Motor neuron (in vitro differentiated cells): ENCODE measurements at regions not wholly inside any gene's neighbourhood (a gene's known extent, or its start where the extent isn't known, plus 50 kb on each side); places are given as distances from the start of the nearest gene placed in this dataset.
"Not testable (repeated sequence)": the region's sequence is repeated elsewhere in the genome, so short reads cannot be mapped to it uniquely, and the experiment has no call there.

Source experiments
- ATAC-seq, 8 experiments: fragments of 200-7000 bp; cut with Tn5 transposase; replicated peaks in 6 of 8; 2 replicates each; pipeline ENCODE4 v1.8.0; 2021; ENCODE audit warnings: mild to moderate bottlenecking in 8 of 8, moderate library complexity in 8 of 8
- H3K27ac ChIP-seq, 2 donors: fragments of 250-450 bp; sonication (Bioruptor Pico); 2 replicates each; pipeline ENCODE4 v1.9.0; 2021; ENCODE audit warnings: antibody characterized with exemption in 2 of 2, mild to moderate bottlenecking in 2 of 2, moderate library complexity in 1 of 2
- H3K4me1 ChIP-seq, 2 donors: fragments of 250-450 bp; sonication (Bioruptor Pico); replicated peaks in 1 of 2; 2 replicates each; pipeline ENCODE4 v1.6.1; 2021; ENCODE audit warnings: antibody characterized with exemption in 2 of 2, mild to moderate bottlenecking in 2 of 2, moderate library complexity in 1 of 2
- H3K4me3 ChIP-seq, 5 donors: fragments of 250-450 bp; sonication (Bioruptor Pico); 2 replicates each; pipeline ENCODE4 v1.9.0; 2021; ENCODE audit warnings: antibody characterized with exemption in 5 of 5, mild to moderate bottlenecking in 5 of 5, moderate library complexity in 4 of 5
- WGBS, 10 experiments: fragments of 450-650 bp; shearing (Covaris generic); methylation state at CpG; one replicate each; pipeline ENCODE4 v1.0.0; 2022; 5-methylcytosine and 5-hydroxymethylcytosine counted together
- in situ Hi-C, 9 experiments: fragments of 400-800 bp; cut with MboI; loops; one replicate each; pipeline ENCODE4 v1.15.0; 2021; ENCODE audit warnings: low sequenced_read_pairs in 9 of 9, low pct_unique_long_range_greater_than_20kb in 2 of 9; ENCODE audit not compliant: unreplicated experiment in 9 of 9

GRCh38 chr1:30084909-30085571 lies 638.3 kb downstream of the MATN1 start:
- WGBS, 10 experiments, result 10 to 95% (median 79%) methylated on average over 1 to 6 of the region's 12 CpGs; no CpG with 5 or more reads in 4 of the 10 experiments
- in situ Hi-C loops, result loop anchor here in 6 of 9 experiments (10.0 to 25.0 kb wide), 6 partner anchors 173 to 848 kb away; partner anchors contain the start of genes MECR (in 1 of the 6) and PTPRU (in 1 of the 6)
- no peak for ATAC-seq
- Histone ChIP-seq H3K4me1 (peaks cover 0 to 31% of the 10 kb centered on the region in 2 donors), H3K27ac (no peak overlapping the region), H3K4me3 (no peak overlapping the region)

- in situ Hi-C loops, result loop anchor here in 6 of 9 experiments (10.0 to 25.0 kb wide), 6 partner anchors 172 to 847 kb away; partner anchors contain the start of genes MECR (in 1 of the 6) and PTPRU (in 1 of the 6)
- H3K4me3 ChIP-seq, result no peak overlapping the region
- WGBS, 10 experiments, result 10 to 92% (median 79%) methylated on average over 2 to 11 of the region's 11 CpGs; no CpG with 5 or more reads in 5 of the 10 experiments
- H3K4me1 ChIP-seq, result peaks cover 0 to 27% of the 10 kb centered on the region in 2 donors
- no peak overlapping the region for H3K27ac ChIP-seq
- ATAC-seq, result peak in 2 of 8 experiments; percentile 69 to 77
Observed at GRCh38 chr1:30083800-30084464, 639.5 kb downstream of the MATN1 start.

- Histone ChIP-seq H3K4me3 (no peak overlapping the region), H3K27ac (no peak overlapping the region), H3K4me1 (peaks cover 0 to 20% of the 10 kb centered on the region in 2 donors)
- ATAC-seq, result no peak
- in situ Hi-C loops, result loop anchor here in 6 of 9 experiments (10.0 to 25.0 kb wide), 6 partner anchors 169 to 844 kb away; partner anchors contain the start of genes MECR (in 1 of the 6) and PTPRU (in 1 of the 6)
- WGBS, 10 experiments, result 39 to 92% (median 55%) methylated on average over 2 to 6 of the region's 6 CpGs; no CpG with 5 or more reads in 2 of the 10 experiments
Observed at GRCh38 chr1:30081379-30082102, 641.8 kb downstream of the MATN1 start.

- in situ Hi-C loops, result loop anchor here in 6 of 9 experiments (25.0 kb wide), 5 partner anchors 164 to 839 kb away; partner anchors contain the start of genes MECR (in 1 of the 6) and PTPRU (in 1 of the 6)
- ATAC-seq, H3K27ac ChIP-seq, H3K4me3 ChIP-seq, H3K4me1 ChIP-seq: not testable (repeated sequence)
Observed at GRCh38 chr1:30075916-30076315, 647.5 kb downstream of the MATN1 start.

- WGBS, 10 experiments, result 75 to 100% (median 87%) methylated on average over 1 to 9 of the region's 9 CpGs; no CpG with 5 or more reads in 2 of the 10 experiments
- Histone ChIP-seq H3K4me1 (peaks cover 0 to 5% of the 10 kb centered on the region in 2 donors), H3K4me3 (no peak overlapping the region), H3K27ac (no peak overlapping the region)
- in situ Hi-C loops, result no loop called here
- no peak for ATAC-seq
Observed at GRCh38 chr1:30068787-30069472, 654.5 kb downstream of the MATN1 start.

- Histone ChIP-seq H3K4me1 (peaks cover 2 to 30% of the 10 kb centered on the region in 2 donors), H3K27ac (no peak overlapping the region), H3K4me3 (no peak overlapping the region)
- WGBS, 10 experiments, result 7 to 100% (median 60%) methylated on average over 1 to 2 of the region's 2 CpGs; no CpG with 5 or more reads in 3 of the 10 experiments
- in situ Hi-C loops, result no loop called here
- no peak for ATAC-seq
Observed at GRCh38 chr1:30064547-30064946, 658.8 kb downstream of the MATN1 start.

- 20 to 87% (median 60%) methylated on average over 1 to 6 of the region's 7 CpGs; no CpG with 5 or more reads in 1 of the 10 experiments for WGBS, 10 experiments
- Histone ChIP-seq H3K4me3 (no peak overlapping the region), H3K27ac (no peak overlapping the region), H3K4me1 (peaks cover 2 to 30% of the 10 kb centered on the region in 2 donors)
- in situ Hi-C loops, result no loop called here
- no peak for ATAC-seq
Observed at GRCh38 chr1:30063621-30064280, 659.6 kb downstream of the MATN1 start.

- H3K4me3 ChIP-seq, result no peak overlapping the region
- in situ Hi-C loops, result no loop called here
- H3K4me1 ChIP-seq, result peaks cover 2 to 25% of the 10 kb centered on the region in 2 donors
- WGBS, 10 experiments, result 28 to 81% (median 70%) methylated on average over 2 to 12 of the region's 13 CpGs; no CpG with 5 or more reads in 1 of the 10 experiments
- H3K27ac ChIP-seq, result peak overlapping the region in 1 of 2 donors; percentile 68
- peak in 7 of 8 experiments; percentile 41 to 81 (median 48) for ATAC-seq
Observed at GRCh38 chr1:30061292-30062220, 661.8 kb downstream of the MATN1 start.

GRCh38 chr1:30060738-30061137 lies 662.6 kb downstream of the MATN1 start:
- Histone ChIP-seq H3K4me1 (peaks cover 2 to 25% of the 10 kb centered on the region in 2 donors), H3K27ac (no peak overlapping the region), H3K4me3 (no peak overlapping the region)
- 0 to 69% (median 57%) methylated on average over 1 to 4 of the region's 4 CpGs; no CpG with 5 or more reads in 4 of the 10 experiments for WGBS, 10 experiments
- in situ Hi-C loops, result no loop called here
- peak in 4 of 8 experiments; percentile 17 to 50 (median 45) for ATAC-seq

GRCh38 chr1:30058970-30059369 lies 664.4 kb downstream of the MATN1 start:
- 0 to 64% (median 59%) methylated on average over 1 to 4 of the region's 4 CpGs; no CpG with 5 or more reads in 2 of the 10 experiments for WGBS, 10 experiments
- ATAC-seq, result peak in 7 of 8 experiments; percentile 71 to 97 (median 83)
- Histone ChIP-seq H3K4me3 (no peak overlapping the region), H3K27ac (no peak overlapping the region), H3K4me1 (peaks cover 2 to 25% of the 10 kb centered on the region in 2 donors)
- in situ Hi-C loops, result no loop called here

GRCh38 chr1:30054126-30054525 lies 669.3 kb downstream of the MATN1 start:
- 0 to 50% (median 17%) methylated on average over 1 of the region's 1 CpG; no CpG with 5 or more reads in 1 of the 10 experiments for WGBS, 10 experiments
- ATAC-seq, result no peak
- no peaks in the 10 kb centered on the region for H3K4me1 ChIP-seq
- in situ Hi-C loops, result no loop called here
- H3K4me3 ChIP-seq, result no peak overlapping the region
- no peak overlapping the region for H3K27ac ChIP-seq
